ENCODE measurements at regions not wholly inside any gene's neighbourhood (a gene's known extent, or its start where the extent isn't known, plus 50 kb on each side); places are given as distances from the start of the nearest gene placed in this dataset.
"Not testable (repeated sequence)": the region's sequence is repeated elsewhere in the genome, so short reads cannot be mapped to it uniquely, and the experiment has no call there.

- POLR2A ChIA-PET; H3K4me2 ChIP-seq (replicated peaks; ENCODE audit: low read depth, low read length, poor library complexity, severe bottlenecking); H3K27ac ChIP-seq (ENCODE audit: low read length in 2 of 2); H3K27me3 ChIP-seq (replicated peaks in 1 of 4; ENCODE audit: control extremely low read depth in 1 of 4, control insufficient read depth in 3 of 4, insufficient read depth in 4 of 4, low read length in 3 of 4); H3K27me3 Mint-ChIP-seq; H3K9me3 Mint-ChIP-seq (ENCODE audit: insufficient read depth); H4K20me1 ChIP-seq (ENCODE audit: control insufficient read depth, insufficient read depth, low read length, poor library complexity, severe bottlenecking); H3K4me3 Mint-ChIP-seq; H3K9me3 ChIP-seq (ENCODE audit: control extremely low read depth in 1 of 3, control insufficient read depth in 2 of 3, insufficient read depth in 1 of 3, low read length in 2 of 3); H3K79me2 ChIP-seq (ENCODE audit: control insufficient read depth, insufficient read depth, low read length); H3K36me3 ChIP-seq (replicated peaks in 1 of 2; ENCODE audit: control extremely low read depth in 1 of 2, control insufficient read depth in 1 of 2, extremely low read depth in 1 of 2, insufficient read depth in 2 of 2, low read length in 1 of 2); DNase-seq; H3K27ac Mint-ChIP-seq; H3K4me1 ChIP-seq (ENCODE audit: control insufficient read depth in 2 of 2, insufficient read depth in 2 of 2, low read length in 2 of 2); H2AFZ ChIP-seq (ENCODE audit: insufficient read depth, low read depth, low read length, poor library complexity, severe bottlenecking); intact Hi-C loops (cut with micrococcal nuclease); ATAC-seq (ENCODE audit: low read depth); H3K9ac ChIP-seq (ENCODE audit: low read length); H3K4me3 ChIP-seq (ENCODE audit: control extremely low read depth in 1 of 5, extremely low read depth in 1 of 5, insufficient read depth in 1 of 5, low read depth in 2 of 5, low read length in 4 of 5); H3K4me1 Mint-ChIP-seq: not testable (repeated sequence)
- no CpG with 5 or more reads among the region's 9 CpGs for WGBS (ENCODE audit: insufficient coverage)
- CTCF ChIA-PET, result interaction anchor here (1.1 kb wide), 1 partner anchor 13 kb away, joined by 3 read pairs; no protein-coding TSS in a partner anchor
These were observed 83.2 kb upstream of the LPCAT1 start for GRCh38 chr5:1606951-1607350.

GRCh38 chr5:1603916-1604315 is 80.2 kb upstream of the LPCAT1 start:
- H3K79me2 ChIP-seq (ENCODE audit: control insufficient read depth, insufficient read depth, low read length); H3K9me3 ChIP-seq (ENCODE audit: control extremely low read depth in 1 of 3, control insufficient read depth in 2 of 3, insufficient read depth in 1 of 3, low read length in 2 of 3); DNase-seq; H3K27me3 Mint-ChIP-seq; intact Hi-C loops (cut with micrococcal nuclease); H3K27ac Mint-ChIP-seq; H3K4me2 ChIP-seq (replicated peaks; ENCODE audit: low read depth, low read length, poor library complexity, severe bottlenecking); ATAC-seq (ENCODE audit: low read depth); H3K27ac ChIP-seq (ENCODE audit: low read length in 2 of 2); H3K9me3 Mint-ChIP-seq (ENCODE audit: insufficient read depth); POLR2A ChIA-PET; H3K4me1 ChIP-seq (ENCODE audit: control insufficient read depth in 2 of 2, insufficient read depth in 2 of 2, low read length in 2 of 2); H3K36me3 ChIP-seq (replicated peaks in 1 of 2; ENCODE audit: control extremely low read depth in 1 of 2, control insufficient read depth in 1 of 2, extremely low read depth in 1 of 2, insufficient read depth in 2 of 2, low read length in 1 of 2); H2AFZ ChIP-seq (ENCODE audit: insufficient read depth, low read depth, low read length, poor library complexity, severe bottlenecking); H3K4me3 ChIP-seq (ENCODE audit: control extremely low read depth in 1 of 5, extremely low read depth in 1 of 5, insufficient read depth in 1 of 5, low read depth in 2 of 5, low read length in 4 of 5); H4K20me1 ChIP-seq (ENCODE audit: control insufficient read depth, insufficient read depth, low read length, poor library complexity, severe bottlenecking); H3K4me3 Mint-ChIP-seq; H3K9ac ChIP-seq (ENCODE audit: low read length); H3K27me3 ChIP-seq (replicated peaks in 1 of 4; ENCODE audit: control extremely low read depth in 1 of 4, control insufficient read depth in 3 of 4, insufficient read depth in 4 of 4, low read length in 3 of 4): not testable (repeated sequence)
- peaks cover 19% of the 10 kb centered on the region for H3K4me1 Mint-ChIP-seq
- WGBS (ENCODE audit: insufficient coverage), result 56% methylated on average over 6 of the region's 8 CpGs
- CTCF ChIA-PET, result interaction anchor here (0.7 kb wide), 1 partner anchor 189 kb away, joined by 4 read pairs; no protein-coding TSS in a partner anchor

GRCh38 chr5:1601565-1601964 is 77.8 kb upstream of the LPCAT1 start:
- H3K9ac ChIP-seq (ENCODE audit: low read length); H2AFZ ChIP-seq (ENCODE audit: insufficient read depth, low read depth, low read length, poor library complexity, severe bottlenecking); H3K27me3 Mint-ChIP-seq; POLR2A ChIA-PET; H3K27ac ChIP-seq (ENCODE audit: low read length in 2 of 2); H3K9me3 ChIP-seq (ENCODE audit: control extremely low read depth in 1 of 3, control insufficient read depth in 2 of 3, insufficient read depth in 1 of 3, low read length in 2 of 3); H3K36me3 ChIP-seq (replicated peaks in 1 of 2; ENCODE audit: control extremely low read depth in 1 of 2, control insufficient read depth in 1 of 2, extremely low read depth in 1 of 2, insufficient read depth in 2 of 2, low read length in 1 of 2); intact Hi-C loops (cut with micrococcal nuclease); H3K79me2 ChIP-seq (ENCODE audit: control insufficient read depth, insufficient read depth, low read length); H3K4me3 ChIP-seq (ENCODE audit: control extremely low read depth in 1 of 5, extremely low read depth in 1 of 5, insufficient read depth in 1 of 5, low read depth in 2 of 5, low read length in 4 of 5); H3K27me3 ChIP-seq (replicated peaks in 1 of 4; ENCODE audit: control extremely low read depth in 1 of 4, control insufficient read depth in 3 of 4, insufficient read depth in 4 of 4, low read length in 3 of 4); H3K4me1 ChIP-seq (ENCODE audit: control insufficient read depth in 2 of 2, insufficient read depth in 2 of 2, low read length in 2 of 2); ATAC-seq (ENCODE audit: low read depth); H3K27ac Mint-ChIP-seq; H4K20me1 ChIP-seq (ENCODE audit: control insufficient read depth, insufficient read depth, low read length, poor library complexity, severe bottlenecking); H3K4me2 ChIP-seq (replicated peaks; ENCODE audit: low read depth, low read length, poor library complexity, severe bottlenecking); CTCF ChIA-PET; H3K9me3 Mint-ChIP-seq (ENCODE audit: insufficient read depth); H3K4me3 Mint-ChIP-seq: not testable (repeated sequence)
- 70% methylated on average over 4 of the region's 9 CpGs for WGBS (ENCODE audit: insufficient coverage)
- DNase-seq, result peak; percentile 17
- H3K4me1 Mint-ChIP-seq, result peaks cover 12% of the 10 kb centered on the region
